SK-N-SH (cell line): ENCODE measurements at regions not wholly inside any gene's neighbourhood (a gene's known extent, or its start where the extent isn't known, plus 50 kb on each side); places are given as distances from the start of the nearest gene placed in this dataset.

Source experiments
- CTCF ChIA-PET: fragments of 300-600, 350-600 bp; formaldehyde crosslinking; extraction: SDS; loops from one replicate; lab custom pipeline; 2021; lab: Yijun Ruan, JAX
- POLR2A ChIA-PET: fragments of 350-600 bp; sonication (Branson Sonifier 250); formaldehyde crosslinking; extraction: SDS; loops from one replicate; lab custom pipeline; 2020; ENCODE audit warnings: antibody characterized with exemption, inconsistent platforms; lab: Yijun Ruan, JAX
- DNase-seq: peaks from one replicate; pipeline ENCODE4 v3.0.0; 2012
- H2AFZ ChIP-seq: fragments of 200-600 bp; sonication (generic); 2 replicates; pipeline ENCODE4 v1.8.1; 2016; ENCODE audit warnings: antibody characterized with exemption, mild to moderate bottlenecking, low read depth
- H3F3A ChIP-seq: fragments of 200-600 bp; sonication (generic); replicated peaks from 2 replicates; pipeline ENCODE3; 2016; ENCODE audit warnings: antibody characterized with exemption, mild to moderate bottlenecking; ENCODE audit not compliant: insufficient read depth
- H3K27ac ChIP-seq, 2 experiments: fragments of 200-500 bp in 1 of 2; fragments of 200-600 bp in 1 of 2; sonication (Bioruptor generic) in 1 of 2; sonication (generic), shearing (Covaris generic) in 1 of 2; 2 replicates each; pipeline versions ENCODE4 v1.5.1 to v1.6.1; 2014 to 2016; ENCODE audit warnings: low read depth in 2 of 2, inconsistent platforms in 1 of 2, low read length in 1 of 2, mild to moderate bottlenecking in 1 of 2, mixed read lengths in 1 of 2
- H3K27me3 ChIP-seq: fragments of 200-600 bp; sonication (generic), shearing (Covaris generic); 2 replicates; pipeline ENCODE4 v1.6.1; 2016; ENCODE audit warnings: mixed run types; ENCODE audit not compliant: insufficient read depth
- H3K36me3 ChIP-seq, 2 experiments: fragments of 200-500 bp in 1 of 2; fragments of 200-600 bp in 1 of 2; sonication (Bioruptor generic) in 1 of 2; sonication (generic) in 1 of 2; replicated peaks in 1 of 2; 2 replicates each; pipeline versions ENCODE3 to v1.5.1; 2014 to 2016; ENCODE audit warnings: low read length in 1 of 2, mild to moderate bottlenecking in 1 of 2; ENCODE audit not compliant: insufficient read depth in 2 of 2, control insufficient read depth in 1 of 2
- H3K4me1 ChIP-seq, 2 experiments: fragments of 200-500 bp in 1 of 2; fragments of 200-600 bp in 1 of 2; sonication (Bioruptor generic) in 1 of 2; sonication (generic), shearing (Covaris generic) in 1 of 2; 2 replicates each; pipeline versions ENCODE4 v1.5.1 to v1.6.1; 2014 to 2016; ENCODE audit warnings: low read depth in 1 of 2, low read length in 1 of 2, mixed run types in 1 of 2; ENCODE audit not compliant: insufficient read depth in 2 of 2, control insufficient read depth in 1 of 2
- H3K4me2 ChIP-seq: fragments of 200-600 bp; sonication (generic), shearing (Covaris generic); 2 replicates; pipeline ENCODE4 v1.6.1; 2017; ENCODE audit warnings: mixed run types
- H3K4me3 ChIP-seq, 2 experiments: fragments of 200-500 bp in 1 of 2; fragments of 200-600 bp in 1 of 2; sonication (Bioruptor generic) in 1 of 2; sonication (generic), shearing (Covaris generic) in 1 of 2; 2 replicates each; pipeline versions ENCODE4 v1.5.1 to v1.8.1; 2014 to 2016; ENCODE audit warnings: low read depth in 2 of 2, inconsistent platforms in 1 of 2, low read length in 1 of 2, mild to moderate bottlenecking in 1 of 2, mixed read lengths in 1 of 2, moderate library complexity in 1 of 2
- H3K79me2 ChIP-seq: fragments of 200-600 bp; sonication (generic); 2 replicates; pipeline ENCODE4 v1.8.1; 2017; ENCODE audit warnings: mild to moderate bottlenecking; ENCODE audit not compliant: insufficient read depth
- H3K9ac ChIP-seq: fragments of 200-600 bp; sonication (generic); 2 replicates; pipeline ENCODE4 v1.6.1; 2017; ENCODE audit warnings: mixed run types
- H3K9me2 ChIP-seq: fragments of 200-600 bp; sonication (generic); 2 replicates; pipeline ENCODE4 v1.6.1; 2017; ENCODE audit warnings: mixed run types
- H3K9me3 ChIP-seq: fragments of 200-600 bp; sonication (generic); 2 replicates; pipeline ENCODE4 v1.6.1; 2017; ENCODE audit warnings: mixed run types, mild to moderate bottlenecking, moderate library complexity
- H4K20me1 ChIP-seq: fragments of 200-600 bp; sonication (generic); 2 replicates; pipeline ENCODE4 v1.6.1; 2017; ENCODE audit warnings: mild to moderate bottlenecking, mixed run types; ENCODE audit not compliant: insufficient read depth
- FOSL2 ChIP-seq: IDR thresholded peaks from 2 replicates; pipeline ENCODE4 v1.4.0; 2012; ENCODE audit warnings: low read depth, mild to moderate bottlenecking, moderate library complexity, borderline replicate concordance
- FOXJ3 ChIP-seq: sonication (generic); formaldehyde crosslinking; IDR thresholded peaks from 2 replicates; pipeline ENCODE4 v1.5.1; 2020; ENCODE audit warnings: mild to moderate bottlenecking, missing genetic modification reagents
- GATA2 ChIP-seq: sonication (generic); formaldehyde crosslinking; IDR thresholded peaks from 2 replicates; pipeline ENCODE4 v1.5.0; 2020; ENCODE audit warnings: mild to moderate bottlenecking, missing genetic modification reagents
- MXI1 ChIP-seq: IDR thresholded peaks from 2 replicates; pipeline ENCODE4 v1.6.1; 2012; ENCODE audit warnings: mild to moderate bottlenecking, low read depth, low read length, improper control_type of control experiment
- NRF1 ChIP-seq: IDR thresholded peaks from 2 replicates; pipeline ENCODE4 v1.6.1; 2012; ENCODE audit warnings: low read depth, mild to moderate bottlenecking, low read length
- RAD21 ChIP-seq: IDR thresholded peaks from 2 replicates; pipeline ENCODE4 v1.6.1; 2012; ENCODE audit warnings: mild to moderate bottlenecking, low read length
- RCOR1 ChIP-seq: fragments of 150-350 bp; IDR thresholded peaks from 2 replicates; pipeline ENCODE4 v1.6.1; 2017; ENCODE audit warnings: antibody characterized with exemption, low read length
- RFX5 ChIP-seq: IDR thresholded peaks from 2 replicates; pipeline ENCODE4 v1.6.1; 2012; ENCODE audit warnings: mild to moderate bottlenecking, improper control_type of control experiment, low read length
- SIN3A ChIP-seq: IDR thresholded peaks from 2 replicates; pipeline ENCODE4 v1.6.1; 2012; ENCODE audit warnings: low read depth, mild to moderate bottlenecking, low read length, moderate library complexity, borderline replicate concordance
- TAF1 ChIP-seq: IDR thresholded peaks from 2 replicates; pipeline ENCODE4 v1.6.1; 2012; ENCODE audit warnings: low read depth, mild to moderate bottlenecking, low read length, moderate library complexity, borderline replicate concordance
- WGBS: methylation state at CpG from one replicate; pipeline ENCODE4 v1.1.6; 2017; ENCODE audit warnings: low lambda C conversion rate; 5-methylcytosine and 5-hydroxymethylcytosine counted together
- TF ChIP-seq, protein P1 (sequence below): IDR thresholded peaks from 2 replicates; pipeline ENCODE4 v1.4.0; 2012; ENCODE audit warnings: low read depth, borderline replicate concordance
- TF ChIP-seq, protein P2 (sequence below): fragments of 200-600 bp; sonication (generic); IDR thresholded peaks from 2 replicates; pipeline ENCODE4 v1.6.1; 2017; ENCODE audit warnings: antibody characterized with exemption, mild to moderate bottlenecking, moderate library complexity

DNA sequence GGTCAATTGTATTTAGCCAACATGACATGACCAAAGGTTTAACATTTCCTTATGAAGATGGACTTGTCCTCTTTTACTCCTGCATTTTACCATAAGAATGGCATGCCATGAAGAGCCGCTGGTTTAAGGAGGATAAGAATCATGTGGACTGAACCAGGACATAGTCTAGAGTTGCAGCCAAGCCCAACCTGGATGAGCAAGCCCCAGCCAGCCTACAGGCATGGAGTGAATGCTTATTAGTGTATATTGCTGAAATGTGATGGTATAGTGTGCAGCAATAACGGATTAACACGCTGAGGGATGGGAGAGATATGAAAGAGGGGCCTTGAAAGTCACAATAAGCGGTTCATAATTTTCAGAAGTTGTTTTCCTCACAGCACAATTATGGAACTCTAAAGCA is 523.2 kb downstream of the NTRK2 start:
- 50% methylated on average over 4 of the region's 4 CpGs for WGBS
- Histone ChIP-seq H3K4me1 (no peaks in the 10 kb centered on the region), H3K9me3 (no peaks in the 10 kb centered on the region), H3K9ac (no peak overlapping the region), H3K27ac (no peak overlapping the region), H3K36me3 (no peaks in the 10 kb centered on the region), H3F3A (no peaks in the 10 kb centered on the region), H3K27me3 (no peaks in the 10 kb centered on the region), H3K9me2 (no peaks in the 10 kb centered on the region), H4K20me1 (no peaks in the 10 kb centered on the region), H3K79me2 (no peaks in the 10 kb centered on the region), H3K4me3 (no peak overlapping the region), H2AFZ (no peak overlapping the region), H3K4me2 (no peak overlapping the region)
- CTCF ChIA-PET = no interaction called here
- POLR2A ChIA-PET = no interaction called here
- no peak for DNase-seq
- no peak for TF ChIP-seq NRF1
- TF ChIP-seq RCOR1 = no peak
- TF ChIP-seq, protein P1, sequence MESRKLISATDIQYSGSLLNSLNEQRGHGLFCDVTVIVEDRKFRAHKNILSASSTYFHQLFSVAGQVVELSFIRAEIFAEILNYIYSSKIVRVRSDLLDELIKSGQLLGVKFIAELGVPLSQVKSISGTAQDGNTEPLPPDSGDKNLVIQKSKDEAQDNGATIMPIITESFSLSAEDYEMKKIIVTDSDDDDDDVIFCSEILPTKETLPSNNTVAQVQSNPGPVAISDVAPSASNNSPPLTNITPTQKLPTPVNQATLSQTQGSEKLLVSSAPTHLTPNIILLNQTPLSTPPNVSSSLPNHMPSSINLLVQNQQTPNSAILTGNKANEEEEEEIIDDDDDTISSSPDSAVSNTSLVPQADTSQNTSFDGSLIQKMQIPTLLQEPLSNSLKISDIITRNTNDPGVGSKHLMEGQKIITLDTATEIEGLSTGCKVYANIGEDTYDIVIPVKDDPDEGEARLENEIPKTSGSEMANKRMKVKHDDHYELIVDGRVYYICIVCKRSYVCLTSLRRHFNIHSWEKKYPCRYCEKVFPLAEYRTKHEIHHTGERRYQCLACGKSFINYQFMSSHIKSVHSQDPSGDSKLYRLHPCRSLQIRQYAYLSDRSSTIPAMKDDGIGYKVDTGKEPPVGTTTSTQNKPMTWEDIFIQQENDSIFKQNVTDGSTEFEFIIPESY = no peak
- TF ChIP-seq FOXJ3 (CRISPR knock-in tag) = no peak
- TF ChIP-seq, protein P2, sequence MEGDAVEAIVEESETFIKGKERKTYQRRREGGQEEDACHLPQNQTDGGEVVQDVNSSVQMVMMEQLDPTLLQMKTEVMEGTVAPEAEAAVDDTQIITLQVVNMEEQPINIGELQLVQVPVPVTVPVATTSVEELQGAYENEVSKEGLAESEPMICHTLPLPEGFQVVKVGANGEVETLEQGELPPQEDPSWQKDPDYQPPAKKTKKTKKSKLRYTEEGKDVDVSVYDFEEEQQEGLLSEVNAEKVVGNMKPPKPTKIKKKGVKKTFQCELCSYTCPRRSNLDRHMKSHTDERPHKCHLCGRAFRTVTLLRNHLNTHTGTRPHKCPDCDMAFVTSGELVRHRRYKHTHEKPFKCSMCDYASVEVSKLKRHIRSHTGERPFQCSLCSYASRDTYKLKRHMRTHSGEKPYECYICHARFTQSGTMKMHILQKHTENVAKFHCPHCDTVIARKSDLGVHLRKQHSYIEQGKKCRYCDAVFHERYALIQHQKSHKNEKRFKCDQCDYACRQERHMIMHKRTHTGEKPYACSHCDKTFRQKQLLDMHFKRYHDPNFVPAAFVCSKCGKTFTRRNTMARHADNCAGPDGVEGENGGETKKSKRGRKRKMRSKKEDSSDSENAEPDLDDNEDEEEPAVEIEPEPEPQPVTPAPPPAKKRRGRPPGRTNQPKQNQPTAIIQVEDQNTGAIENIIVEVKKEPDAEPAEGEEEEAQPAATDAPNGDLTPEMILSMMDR = no peak

DNA sequence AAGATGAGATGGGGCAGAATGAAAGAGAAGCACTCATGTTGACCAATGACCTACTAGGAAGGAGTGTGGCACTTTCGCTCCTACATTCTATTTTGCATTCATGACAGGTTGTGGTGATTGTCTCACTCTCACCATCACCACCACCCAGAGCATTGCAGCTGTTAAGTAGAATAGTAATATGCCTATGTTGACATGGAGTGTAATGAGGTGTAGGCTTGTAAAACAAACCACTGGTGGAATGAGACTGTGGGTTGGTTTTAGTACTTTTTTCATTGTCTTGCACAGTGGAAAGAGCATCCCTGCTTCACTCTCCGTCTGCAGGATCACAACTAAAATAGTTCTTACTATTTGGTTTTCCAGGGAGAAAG is 516.7 kb downstream of the NTRK2 start:
- TF ChIP-seq FOSL2 (no peak), MXI1 (no peak), TAF1 (no peak), GATA2 (CRISPR knock-in tag) (no peak), RAD21 (no peak), SIN3A (no peak), RFX5 (no peak)
- TF ChIP-seq, protein P1 = no peak
- TF ChIP-seq, protein P2 = no peak
- Histone ChIP-seq H3K79me2 (no peaks in the 10 kb centered on the region), H2AFZ (no peak overlapping the region), H3K9me3 (no peaks in the 10 kb centered on the region), H3K9me2 (no peaks in the 10 kb centered on the region), H3K4me2 (no peak overlapping the region), H3K4me1 (no peaks in the 10 kb centered on the region), H3K36me3 (no peaks in the 10 kb centered on the region), H3K4me3 (no peak overlapping the region), H3F3A (no peaks in the 10 kb centered on the region), H3K27ac (no peak overlapping the region), H3K27me3 (no peaks in the 10 kb centered on the region; the same call in 1 of the 2 replicates), H4K20me1 (no peaks in the 10 kb centered on the region), H3K9ac (no peak overlapping the region)
- POLR2A ChIA-PET = no interaction called here
- CTCF ChIA-PET = no interaction called here
- no peak for DNase-seq
- 38% methylated on average over 2 of the region's 2 CpGs for WGBS
